H1 (cell line): ENCODE measurements at regions not wholly inside any gene's neighbourhood (a gene's known extent, or its start where the extent isn't known, plus 50 kb on each side); places are given as distances from the start of the nearest gene placed in this dataset.

ENCODE experiments used
- CTCF ChIA-PET: fragments of 300-600 bp; sonication (Branson Sonifier 250); formaldehyde crosslinking; loops from one replicate; lab custom pipeline; 2021; ENCODE audit not compliant: partially characterized antibody; lab: Charles Lee
- POLR2A ChIA-PET: fragments of 300-600 bp; sonication (Branson Sonifier 250); formaldehyde crosslinking; loops from one replicate; lab custom pipeline; 2021; ENCODE audit warnings: inconsistent platforms; ENCODE audit not compliant: partially characterized antibody; lab: Charles Lee
- DNase-seq, 2 experiments: peaks; one replicate each; pipeline versions ENCODE4 v3.0.0 to v3.0.0-alpha.2; 2010 to 2022; ENCODE audit warnings: low spot score in 2 of 2, low read depth in 1 of 2, mixed read lengths in 1 of 2
- FAIRE-seq: peaks from 2 replicates; lab custom pipeline; 2011; peaks lifted over from hg19 to GRCh38; lab: Jason Lieb, UNC
- H2AFZ ChIP-seq: 2 replicates; pipeline ENCODE4 v1.8.1; 2012; ENCODE audit warnings: low read length, inconsistent platforms
- H2AK5ac ChIP-seq: 2 replicates; pipeline ENCODE4 v1.6.1; 2013; ENCODE audit warnings: low read depth, low read length
- H2BK120ac ChIP-seq: replicated peaks from 2 replicates; pipeline ENCODE3; 2013; ENCODE audit warnings: low read depth, low read length, inconsistent platforms
- H2BK12ac ChIP-seq: 2 replicates; pipeline ENCODE4 v1.6.1; 2013; ENCODE audit warnings: low read depth, low read length
- H2BK15ac ChIP-seq: 2 replicates; pipeline ENCODE4 v1.6.1; 2013; ENCODE audit warnings: low read length
- H2BK20ac ChIP-seq: 2 replicates; pipeline ENCODE4 v1.6.1; 2013; ENCODE audit warnings: low read length
- H2BK5ac ChIP-seq: 2 replicates; pipeline ENCODE4 v1.6.1; 2013; ENCODE audit warnings: low read depth, low read length
- H3K14ac ChIP-seq: 2 replicates; pipeline ENCODE4 v1.6.1; 2013; ENCODE audit warnings: inconsistent platforms; ENCODE audit not compliant: insufficient read length
- H3K18ac ChIP-seq: 2 replicates; pipeline ENCODE4 v1.6.1; 2013; ENCODE audit warnings: low read length; ENCODE audit errors: extremely low read depth
- H3K23ac ChIP-seq: 2 replicates; pipeline ENCODE4 v1.6.1; 2013; ENCODE audit warnings: inconsistent platforms; ENCODE audit not compliant: insufficient read length
- H3K23me2 ChIP-seq: 2 replicates; pipeline ENCODE4 v1.6.1; 2013; ENCODE audit warnings: low read depth, low read length
- H3K27ac ChIP-seq: 2 replicates; pipeline ENCODE4 v1.6.1; 2011; ENCODE audit warnings: low read depth, low read length, inconsistent platforms
- H3K27me3 ChIP-seq, 4 experiments: replicated peaks in 1 of 4; 1 replicate in 1 of 4; 2 replicates in 3 of 4; pipeline versions ENCODE4 v1.6.1 to v1.8.1; 2011 to 2013; ENCODE audit warnings: low read length in 3 of 4, mild to moderate bottlenecking in 3 of 4, inconsistent platforms in 2 of 4, mixed read lengths in 2 of 4, moderate library complexity in 1 of 4; ENCODE audit not compliant: control insufficient read depth in 3 of 4, insufficient read depth in 3 of 4; ENCODE audit errors: extremely low read depth in 1 of 4
- H3K36me3 ChIP-seq, 4 experiments: 2 replicates each; pipeline versions ENCODE4 v1.6.1 to v1.8.1; 2011 to 2013; ENCODE audit warnings: mild to moderate bottlenecking in 4 of 4, low read length in 3 of 4, moderate library complexity in 2 of 4, control low read depth in 1 of 4, inconsistent platforms in 1 of 4; ENCODE audit not compliant: insufficient read depth in 4 of 4, control insufficient read depth in 2 of 4
- H3K4ac ChIP-seq: replicated peaks from 2 replicates; pipeline ENCODE3; 2013; ENCODE audit warnings: low read length, low read depth, mixed read lengths, inconsistent platforms; ENCODE audit not compliant: insufficient read length
- H3K4me1 ChIP-seq, 4 experiments: replicated peaks in 1 of 4; 1 replicate in 1 of 4; 2 replicates in 3 of 4; pipeline versions ENCODE4 v1.6.1 to v1.8.1; 2011 to 2013; ENCODE audit warnings: low read length in 3 of 4, inconsistent platforms in 2 of 4, mixed read lengths in 1 of 4; ENCODE audit not compliant: insufficient read depth in 4 of 4, control insufficient read depth in 3 of 4
- H3K4me2 ChIP-seq, 2 experiments: 2 replicates each; pipeline versions ENCODE4 v1.6.1 to v1.8.1; 2011 to 2013; ENCODE audit warnings: low read depth in 2 of 2, low read length in 2 of 2, control low read depth in 1 of 2, inconsistent platforms in 1 of 2, mild to moderate bottlenecking in 1 of 2; ENCODE audit not compliant: insufficient read depth in 1 of 2
- H3K4me3 ChIP-seq, 4 experiments: fragments of 200-600, 300-600 bp in 1 of 4; sonication (generic), shearing (Covaris generic), sonication (Bioruptor Twin) in 1 of 4; 2 replicates each; pipeline versions ENCODE4 v1.5.1 to v1.8.1; 2011 to 2016; ENCODE audit warnings: low read length in 4 of 4, low read depth in 3 of 4, control low read depth in 2 of 4, inconsistent platforms in 2 of 4, mild to moderate bottlenecking in 2 of 4, mixed read lengths in 1 of 4, moderate library complexity in 1 of 4; ENCODE audit not compliant: insufficient read depth in 2 of 4; ENCODE audit errors: extremely low read depth in 1 of 4
- H3K56ac ChIP-seq: replicated peaks from 2 replicates; pipeline ENCODE3; 2013; ENCODE audit warnings: low read depth, mild to moderate bottlenecking, mixed read lengths, low read length, inconsistent platforms; ENCODE audit not compliant: insufficient read length
- H3K79me1 ChIP-seq: 2 replicates; pipeline ENCODE4 v1.6.1; 2013; ENCODE audit warnings: low read depth, low read length, control low read depth
- H3K79me2 ChIP-seq, 2 experiments: 2 replicates each; pipeline versions ENCODE4 v1.6.1 to v1.8.1; 2012 to 2013; ENCODE audit warnings: low read length in 2 of 2, mild to moderate bottlenecking in 2 of 2, inconsistent platforms in 1 of 2; ENCODE audit not compliant: insufficient read depth in 2 of 2, control insufficient read depth in 1 of 2
- H3K9ac ChIP-seq, 4 experiments: replicated peaks in 1 of 4; 1 replicate in 1 of 4; 2 replicates in 3 of 4; pipeline versions ENCODE4 v1.6.1 to v1.8.1; 2011 to 2013; ENCODE audit warnings: low read depth in 3 of 4, low read length in 3 of 4, control low read depth in 2 of 4, mild to moderate bottlenecking in 2 of 4, moderate library complexity in 2 of 4, inconsistent platforms in 1 of 4; ENCODE audit errors: extremely low read depth in 1 of 4
- H3K9me3 ChIP-seq, 2 experiments: 2 replicates each; pipeline versions ENCODE4 v1.6.1 to v1.8.1; 2012 to 2013; ENCODE audit warnings: mild to moderate bottlenecking in 2 of 2, moderate library complexity in 2 of 2, control low read depth in 1 of 2, inconsistent platforms in 1 of 2, low read depth in 1 of 2, low read length in 1 of 2, mixed read lengths in 1 of 2; ENCODE audit not compliant: insufficient read depth in 2 of 2
- H4K20me1 ChIP-seq, 2 experiments: replicated peaks in 1 of 2; 2 replicates each; pipeline versions ENCODE3 to v1.8.1; 2011 to 2013; ENCODE audit warnings: inconsistent platforms in 2 of 2, low read length in 2 of 2, mild to moderate bottlenecking in 1 of 2; ENCODE audit not compliant: insufficient read depth in 2 of 2, control insufficient read depth in 1 of 2
- H4K5ac ChIP-seq: 2 replicates; pipeline ENCODE4 v1.6.1; 2013; ENCODE audit warnings: low read length, low read depth, mixed read lengths, inconsistent platforms; ENCODE audit not compliant: insufficient read length
- H4K8ac ChIP-seq: 2 replicates; pipeline ENCODE4 v1.8.0; 2013; ENCODE audit warnings: mild to moderate bottlenecking, moderate library complexity, low read length, inconsistent platforms; ENCODE audit not compliant: insufficient read depth; ENCODE audit errors: extremely low read depth
- H4K91ac ChIP-seq: replicated peaks from 2 replicates; pipeline ENCODE3; 2013; ENCODE audit warnings: low read length, mixed read lengths, inconsistent platforms; ENCODE audit not compliant: insufficient read length
- CBX5 ChIP-seq: fragments of 300-800, 300-1000 bp; sonication (generic); IDR thresholded peaks from 2 replicates; pipeline ENCODE4 v1.7.1; 2016; ENCODE audit warnings: antibody characterized with exemption, low read length, low read depth
- CTCF ChIP-seq, 3 experiments: IDR thresholded peaks; 1 replicate in 2 of 3; 2 replicates in 1 of 3; pipeline versions ENCODE4 v1.5.1 to v1.6.1; 2011; ENCODE audit warnings: low read length in 3 of 3, mild to moderate bottlenecking in 3 of 3, inconsistent platforms in 2 of 3, low read depth in 1 of 3, moderate library complexity in 1 of 3; ENCODE audit not compliant: insufficient read depth in 1 of 3; ENCODE audit errors: control extremely low read depth in 1 of 3
- SIRT6 ChIP-seq: IDR thresholded peaks from one replicate; pipeline ENCODE4 v1.7.1; 2012; ENCODE audit warnings: low read length, inconsistent platforms
- WGBS, 2 experiments: shearing (Covaris generic) in 1 of 2; methylation state at CpG; one replicate each; pipeline versions ENCODE4 v1.1.6 to v1.1.7; 2013 to 2015; ENCODE audit warnings: low lambda C conversion rate in 2 of 2, mixed read lengths in 2 of 2, inconsistent platforms in 1 of 2, low coverage in 1 of 2, missing lambda C conversion rate in 1 of 2; ENCODE audit not compliant: insufficient replicate concordance in 2 of 2, insufficient coverage in 1 of 2, insufficient read length in 1 of 2; ENCODE audit errors: extremely low coverage in 1 of 2, missing lambda C conversion rate in 1 of 2; 5-methylcytosine and 5-hydroxymethylcytosine counted together

- Histone ChIP-seq H3K27me3 (no peaks in the 10 kb centered on the region), H3K18ac (no peak overlapping the region), H3K36me3 (no peaks in the 10 kb centered on the region), H4K5ac (no peak overlapping the region), H2AFZ (no peak overlapping the region), H3K4me2 (no peak overlapping the region), H2BK120ac (no peak overlapping the region), H4K20me1 (no peaks in the 10 kb centered on the region), H2BK5ac (no peak overlapping the region), H3K27ac (no peak overlapping the region), H3K14ac (no peak overlapping the region), H3K23ac (no peak overlapping the region), H2BK20ac (no peak overlapping the region), H2BK12ac (no peak overlapping the region), H3K9ac (no peak overlapping the region), H3K9me3 (no peaks in the 10 kb centered on the region), H4K91ac (no peak overlapping the region), H3K4me1 (peaks cover 0 to 8% (median 3%) of the 10 kb centered on the region in 4 experiments; a peak in 4 of 7 replicates), H3K79me1 (no peaks in the 10 kb centered on the region), H4K8ac (no peak overlapping the region), H3K4me3 (no peak overlapping the region), H2AK5ac (no peak overlapping the region), H2BK15ac (no peak overlapping the region), H3K79me2 (no peaks in the 10 kb centered on the region), H3K23me2 (no peaks in the 10 kb centered on the region), H3K4ac (no peak overlapping the region), H3K56ac (no peak overlapping the region)
- CTCF ChIA-PET = interaction anchor here (1.2 to 1.5 kb wide), 2 partner anchors 9 to 29 kb away, joined by 3 to 4 read pairs; no protein-coding TSS in a partner anchor
- no peak for DNase-seq
- POLR2A ChIA-PET = interaction anchor here (0.6 to 1.1 kb wide), 3 partner anchors 10 to 139 kb away, joined by 3 read pairs; partner anchors contain the start of gene KLF5
- no peak for FAIRE-seq
- WGBS, 2 experiments = 90% methylated on average over 5 of the region's 5 CpGs; no CpG with 5 or more reads in 1 of the 2 experiments
- TF ChIP-seq SIRT6 (no peak), CTCF (IDR thresholded peaks at IDR 0.05; ENCODE audit: control extremely low read depth in 1 of 3, insufficient read depth in 1 of 3, low read depth in 1 of 3, low read length in 3 of 3) (peak in 2 of 3 experiments; percentile 41; a peak in 2 of 4 replicates), CBX5 (no peak)
These were observed 113.1 kb downstream of the KLF5 start for GRCh38 chr13:73171926-73172325.
